Heart left ventricle (tissue), 16 donors: ENCODE measurements at regions not wholly inside any gene's neighbourhood (a gene's known extent, or its start where the extent isn't known, plus 50 kb on each side); places are given as distances from the start of the nearest gene placed in this dataset.

Experiments used
- ATAC-seq, 4 donors: fragments of 200-7000 bp; cut with Tn5 transposase; one replicate each; pipeline ENCODE4 v1.9.1; 2020 to 2022; ENCODE audit warnings: moderate library complexity in 4 of 4, mild to moderate bottlenecking in 3 of 4, moderate number of reproducible peaks in 1 of 4
- DNase-seq, 5 donors: peaks; one replicate each; pipeline ENCODE4 v3.0.0-alpha.2; 2020
- H3K27ac ChIP-seq, 12 donors: fragments of 200-600 bp; sonication (generic) in 4 of 12; one replicate each; pipeline versions ENCODE4 v1.5.0 to v1.8.0; 2016 to 2022; ENCODE audit warnings: mild to moderate bottlenecking in 2 of 12
- H3K27me3 ChIP-seq, 9 donors: fragments of 200-600 bp; sonication (generic) in 2 of 9; one replicate each; pipeline versions ENCODE4 v1.5.1 to v1.8.0; 2016 to 2022; ENCODE audit warnings: mild to moderate bottlenecking in 3 of 9
- H3K36me3 ChIP-seq, 9 donors: fragments of 200-600 bp; sonication (generic) in 2 of 9; one replicate each; pipeline versions ENCODE4 v1.5.0 to v1.8.0; 2018 to 2022; ENCODE audit warnings: mild to moderate bottlenecking in 2 of 9
- H3K4me1 ChIP-seq, 12 donors: fragments of 200-600 bp; sonication (generic) in 4 of 12; one replicate each; pipeline versions ENCODE4 v1.5.0 to v1.8.0; 2016 to 2022; ENCODE audit warnings: mild to moderate bottlenecking in 3 of 12
- H3K4me3 ChIP-seq, 12 donors: fragments of 200-600 bp; sonication (generic) in 4 of 12; one replicate each; pipeline versions ENCODE4 v1.5.0 to v1.8.0; 2017 to 2022; ENCODE audit warnings: mild to moderate bottlenecking in 9 of 12, moderate library complexity in 4 of 12
- H3K9me3 ChIP-seq, 12 donors: fragments of 200-600 bp; sonication (generic) in 4 of 12; one replicate each; pipeline versions ENCODE4 v1.5.0 to v1.8.0; 2016 to 2022; ENCODE audit warnings: mild to moderate bottlenecking in 1 of 12
- CTCF ChIP-seq, 12 donors: fragments of 200-600 bp; sonication (generic) in 4 of 12; IDR thresholded peaks; one replicate each; pipeline versions ENCODE4 v1.5.0 to v1.8.0; 2018 to 2022; ENCODE audit warnings: antibody characterized with exemption in 12 of 12, mild to moderate bottlenecking in 5 of 12
- POLR2A ChIP-seq, 2 donors: fragments of 450-650 bp; IDR thresholded peaks; one replicate each; pipeline ENCODE4 v1.6.1; 2017; ENCODE audit warnings: antibody characterized with exemption in 2 of 2, mild to moderate bottlenecking in 2 of 2, moderate library complexity in 2 of 2
- WGBS, 4 donors: extraction: QIAGEN DNeasy Blood & Tissue Kit in 2 of 4; methylation state at CpG; one replicate each; pipeline versions ENCODE4 v1.1.5 to v1.1.7; 2013 to 2018; 5-methylcytosine and 5-hydroxymethylcytosine counted together
- intact Hi-C, 10 donors: fragments of 100-400 bp; cut with DNase I; formaldehyde crosslinking; loops; one replicate each; pipeline versions ENCODE4 v1.11.1 to v1.14.2; 2022
- donor health status: ischemic (EF 13 %, LVEDD 7.1; RV severe dilation, severe dysfunction).
- donor health status: healthy with polysubstance abuse.
- donor health status: DM: no; HTN: yes; CAD: no.
- donor health status: DM: no; HTN: no; CAD: no.
- donor health status: ischemic (EF 25% LVEDD 6.9; RV normal size, moderate dysfunction).
- donor health status: ischemic (EF 25% LVEDD 5.7; RV mildly dilated, moderate dysfunction).
- donor health status: healthy.
- donor health status: DM: yes; HTN: yes; CAD: no.
- donor health status: ischemic (EF 35%, LVEDD 5.7; RV mildly dilated, moderate dysfunction).
- donor health status: nonischemic (EF 11% LVEDD 7.7; RV severe dilation, severe dysfunction).
- donor health status: DM: yes; HTN: yes; CAD: no.
- donor health status: PGD.
- donor health status: ischemic (EF 29% LVEDD 5.4; RV normal size, mild dysfunction).
- donor health status: nonischemic (EF 23%, LVEDD 6.1; RV moderate dilation, normal function).

- peaks cover 0 to 20% (median 0%) of the 10 kb centered on the region in 9 donors for H3K36me3 ChIP-seq
- H3K4me1 ChIP-seq, result peaks cover 0 to 3% (median 0%) of the 10 kb centered on the region in 12 donors
- H3K27me3 ChIP-seq, result no peaks in the 10 kb centered on the region
- ATAC-seq (no peak), DNase-seq (no peak)
- H3K4me3 ChIP-seq, result no peak overlapping the region
- no peaks in the 10 kb centered on the region for H3K9me3 ChIP-seq
- 92 to 95% (median 93%) methylated on average over 16 of the region's 16 CpGs for WGBS, 4 donors
- no peak for TF ChIP-seq CTCF (IDR thresholded peaks at IDR 0.05)
- H3K27ac ChIP-seq, result no peak overlapping the region
- intact Hi-C loops, result no loop called here
Observed at GRCh38 chr1:245091171-245091621, 63.6 kb upstream of the KIF26B start.

- WGBS, 4 donors, result 88 to 93% (median 93%) methylated on average over 11 of the region's 11 CpGs
- no peaks in the 10 kb centered on the region for H3K27me3 ChIP-seq
- intact Hi-C loops, result no loop called here
- H3K9me3 ChIP-seq, result no peaks in the 10 kb centered on the region
- H3K36me3 ChIP-seq, result peaks cover 0 to 26% (median 0%) of the 10 kb centered on the region in 9 donors
- H3K4me3 ChIP-seq, result no peak overlapping the region
- no peak overlapping the region for H3K27ac ChIP-seq
- DNase-seq, result no peak
- ATAC-seq, result no peak
- H3K4me1 ChIP-seq, result no peaks in the 10 kb centered on the region
- TF ChIP-seq CTCF (IDR thresholded peaks at IDR 0.05) (no peak), POLR2A (IDR thresholded peaks at IDR 0.05) (no peak)
Observed at GRCh38 chr1:245090491-245091090, 64.2 kb upstream of the KIF26B start.

- intact Hi-C loops, result no loop called here
- Histone ChIP-seq H3K4me1 (no peaks in the 10 kb centered on the region), H3K4me3 (no peak overlapping the region), H3K36me3 (peaks cover 0 to 45% (median 12%) of the 10 kb centered on the region in 9 donors), H3K9me3 (no peaks in the 10 kb centered on the region), H3K27me3 (no peaks in the 10 kb centered on the region), H3K27ac (no peak overlapping the region)
- no peak for TF ChIP-seq POLR2A (IDR thresholded peaks at IDR 0.05)
- no peak for TF ChIP-seq CTCF (IDR thresholded peaks at IDR 0.05)
- WGBS, 4 donors, result 96 to 99% (median 97%) methylated on average over 4 of the region's 4 CpGs
- DNase-seq, result no peak
- no peak for ATAC-seq
Observed at GRCh38 chr1:245087723-245088122, 67.1 kb upstream of the KIF26B start.

GRCh38 chr1:245086389-245086969 lies 68.3 kb upstream of the KIF26B start:
- no peak for TF ChIP-seq POLR2A (IDR thresholded peaks at IDR 0.05)
- no peak for TF ChIP-seq CTCF (IDR thresholded peaks at IDR 0.05)
- Histone ChIP-seq H3K9me3 (no peaks in the 10 kb centered on the region), H3K4me1 (no peaks in the 10 kb centered on the region), H3K27ac (no peak overlapping the region), H3K4me3 (no peak overlapping the region), H3K36me3 (peaks cover 0 to 39% (median 12%) of the 10 kb centered on the region in 9 donors), H3K27me3 (no peaks in the 10 kb centered on the region)
- no peak for DNase-seq
- intact Hi-C loops, result no loop called here
- WGBS, 4 donors, result 86 to 90% (median 90%) methylated on average over 4 of the region's 4 CpGs
- no peak for ATAC-seq
